ENCODE measurements at regions not wholly inside any gene's neighbourhood (a gene's known extent, or its start where the extent isn't known, plus 50 kb on each side); places are given as distances from the start of the nearest gene placed in this dataset.

DNA sequence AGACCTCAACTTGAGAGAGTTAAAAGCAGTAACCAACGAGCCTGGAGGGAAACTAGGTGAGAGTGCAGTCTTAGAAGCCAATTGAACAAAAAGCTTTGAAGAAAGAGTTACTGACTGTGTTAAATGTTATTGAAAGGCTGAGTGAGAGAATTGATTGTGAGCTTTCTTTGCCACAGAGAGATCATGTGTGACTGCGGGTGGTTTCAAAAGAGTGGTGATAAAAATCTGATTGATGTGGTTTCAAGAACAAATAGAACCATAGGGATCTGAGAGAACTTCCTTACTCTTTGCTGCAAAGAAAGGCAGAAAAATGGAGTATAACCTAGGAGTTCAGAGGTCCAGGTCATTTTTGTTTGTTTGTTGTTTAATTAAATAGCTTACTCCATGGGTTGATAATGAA lies 759.9 kb upstream of the ALCAM start:
- H3K4me3 ChIP-seq (ENCODE audit: low read depth, low read length) = no peak overlapping the region
- no peak for TF ChIP-seq CTCF (IDR thresholded peaks at IDR 0.05; ENCODE audit: low read depth, low read length, missing control alignments)
- DNase-seq (ENCODE audit: low read depth) = no peak

- TF ChIP-seq CTCF (IDR thresholded peaks at IDR 0.05; ENCODE audit: low read depth, low read length, missing control alignments) = no peak
- no peak overlapping the region for H3K4me3 ChIP-seq (ENCODE audit: low read depth, low read length)
- no peak for DNase-seq (ENCODE audit: low read depth)
Observed at GRCh38 chr3:104610730-104611652, 755.7 kb upstream of the ALCAM start.

GRCh38 chr3:104612218-104612617 lies 754.5 kb upstream of the ALCAM start:
- no peak for TF ChIP-seq CTCF (IDR thresholded peaks at IDR 0.05; ENCODE audit: low read depth, low read length, missing control alignments)
- no peak overlapping the region for H3K4me3 ChIP-seq (ENCODE audit: low read depth, low read length)
- DNase-seq (ENCODE audit: low read depth) = no peak

- no peak for TF ChIP-seq CTCF (IDR thresholded peaks at IDR 0.05; ENCODE audit: low read depth, low read length, missing control alignments)
Observed at GRCh38 chr3:104614564-104614963, 752.1 kb upstream of the ALCAM start.

DNA sequence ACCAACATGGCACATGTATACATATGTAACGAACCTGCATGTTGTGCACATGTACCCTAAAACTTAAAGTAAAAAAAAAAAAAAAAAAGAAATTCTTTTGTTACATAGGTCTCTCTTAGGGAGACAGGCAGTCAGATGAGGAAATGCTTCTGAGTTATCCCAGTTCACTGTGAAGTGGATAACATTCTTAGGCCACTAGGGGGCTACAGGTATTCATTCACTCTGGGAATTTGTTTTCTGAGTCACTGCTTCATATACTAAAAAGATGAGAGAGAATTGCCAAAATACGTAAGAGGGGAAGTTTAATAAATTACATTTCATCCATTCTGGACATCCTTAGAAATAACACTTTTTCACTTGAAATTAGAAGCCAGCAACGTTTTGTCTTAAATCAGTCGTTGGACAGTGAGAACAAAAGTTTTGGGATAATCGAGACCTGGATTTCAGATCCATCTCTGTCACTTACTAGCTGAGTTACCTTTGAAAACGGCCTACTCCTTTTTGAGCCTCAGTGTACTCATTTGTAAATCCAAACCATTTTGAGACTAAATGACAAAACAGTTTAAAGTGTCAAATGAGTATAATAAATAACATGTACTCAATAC lies 738.4 kb upstream of the ALCAM start:
- no peak for DNase-seq (ENCODE audit: low read depth)
- peak; percentile 68 for TF ChIP-seq CTCF (IDR thresholded peaks at IDR 0.05; ENCODE audit: low read depth, low read length, missing control alignments)
- no peak overlapping the region for H3K4me3 ChIP-seq (ENCODE audit: low read depth, low read length)

More at GRCh38 chr3:104614564-104614963, 752.1 kb upstream of the ALCAM start:
- DNase-seq (ENCODE audit: low read depth) = no peak
- no peak overlapping the region for H3K4me3 ChIP-seq (ENCODE audit: low read depth, low read length)

- no peak for TF ChIP-seq CTCF (IDR thresholded peaks at IDR 0.05; ENCODE audit: low read depth, low read length, missing control alignments)
- no peak for DNase-seq (ENCODE audit: low read depth)
- no peak overlapping the region for H3K4me3 ChIP-seq (ENCODE audit: low read depth, low read length)
Observed at GRCh38 chr3:104629038-104629437, 737.7 kb upstream of the ALCAM start.

All from GM12864 (cell line).